T-helper 17 cell (primary cell): ENCODE measurements at regions not wholly inside any gene's neighbourhood (a gene's known extent, or its start where the extent isn't known, plus 50 kb on each side); places are given as distances from the start of the nearest gene placed in this dataset.

ENCODE experiments used
- ATAC-seq: fragments of 150-1000 bp; cut with Tn5 transposase; 2 replicates; pipeline ENCODE4 v1.10.0; 2021; ENCODE audit warnings: mild to moderate bottlenecking, moderate library complexity
- DNase-seq, 3 donors: peaks; one replicate each; pipeline versions ENCODE4 v3.0.0 to v3.0.0-alpha.2; 2020 to 2021
- H3K9me3 ChIP-seq: one replicate; pipeline ENCODE4 v1.7.0; 2013; ENCODE audit warnings: low read length, mild to moderate bottlenecking; ENCODE audit not compliant: control insufficient read depth, poor library complexity, severe bottlenecking
- H3K27ac Mint-ChIP-seq: one replicate; pipeline ENCODE4 v1.8.0; 2022; ENCODE audit warnings: mild to moderate bottlenecking, moderate library complexity, mixed read lengths
- H3K27me3 Mint-ChIP-seq: one replicate; pipeline ENCODE4 v1.8.0; 2022; ENCODE audit warnings: mixed read lengths
- H3K36me3 Mint-ChIP-seq: one replicate; pipeline ENCODE4 v1.8.0; 2022; ENCODE audit warnings: low read depth, mixed read lengths
- H3K4me1 Mint-ChIP-seq: one replicate; pipeline ENCODE4 v1.8.0; 2022; ENCODE audit warnings: mild to moderate bottlenecking, mixed read lengths
- H3K4me3 Mint-ChIP-seq: one replicate; pipeline ENCODE4 v1.8.0; 2022; ENCODE audit warnings: mild to moderate bottlenecking, moderate library complexity, mixed read lengths

DNA sequence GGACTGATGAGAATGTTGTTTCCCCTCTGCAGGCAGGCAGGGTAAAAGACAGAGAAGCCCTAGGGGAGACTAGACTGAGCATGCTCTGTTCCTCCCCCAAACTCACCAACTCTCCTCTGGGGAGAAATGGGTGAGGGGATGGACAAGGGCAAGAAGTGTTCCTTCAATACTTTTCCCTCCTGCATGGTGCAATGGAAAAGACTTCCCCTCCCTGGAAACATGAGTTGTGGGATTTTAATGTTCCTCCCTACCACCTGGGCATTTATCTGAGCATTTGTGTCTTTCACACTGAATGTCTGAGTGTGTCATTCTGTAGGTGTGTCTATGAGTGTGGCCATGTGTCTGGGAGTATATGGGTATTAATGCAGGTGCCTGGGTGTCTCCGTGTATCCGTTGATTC, 275.7 kb downstream of the C1orf94 start:
- H3K9me3 ChIP-seq, result no peaks in the 10 kb centered on the region
- no peak overlapping the region for H3K4me3 Mint-ChIP-seq
- no peak for ATAC-seq
- DNase-seq, result no peak
- H3K27ac Mint-ChIP-seq, result no peak overlapping the region
- no peaks in the 10 kb centered on the region for H3K4me1 Mint-ChIP-seq
- peaks cover 25% of the 10 kb centered on the region for H3K27me3 Mint-ChIP-seq
- no peaks in the 10 kb centered on the region for H3K36me3 Mint-ChIP-seq

DNA sequence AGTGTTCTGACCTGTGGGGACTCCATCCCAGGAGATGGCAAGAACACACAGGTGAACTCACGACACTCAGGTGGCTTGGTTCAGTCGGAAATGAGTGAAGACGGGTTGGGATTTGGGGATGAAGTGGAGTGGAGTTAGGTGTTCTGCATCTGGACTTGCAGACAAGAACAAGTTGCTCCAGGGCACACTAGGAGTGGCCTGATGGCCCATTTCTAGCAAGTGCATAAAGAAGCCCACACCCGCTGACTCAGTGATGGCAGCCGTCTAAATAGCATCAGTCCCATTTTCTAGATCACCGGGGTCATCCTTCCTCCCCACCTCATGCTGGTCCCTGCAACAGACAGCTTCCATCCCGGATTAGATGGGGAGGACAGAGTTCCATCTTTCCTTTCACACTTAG, 278.4 kb downstream of the C1orf94 start:
- DNase-seq (no peak), ATAC-seq (no peak)
- no peaks in the 10 kb centered on the region for H3K4me1 Mint-ChIP-seq
- no peaks in the 10 kb centered on the region for H3K36me3 Mint-ChIP-seq
- no peaks in the 10 kb centered on the region for H3K9me3 ChIP-seq
- H3K27me3 Mint-ChIP-seq, result peaks cover 44% of the 10 kb centered on the region
- no peak overlapping the region for H3K27ac Mint-ChIP-seq
- H3K4me3 Mint-ChIP-seq, result no peak overlapping the region

GRCh38 chr1:34460193-34460592, 283.5 kb downstream of the C1orf94 start:
- peaks cover 57% of the 10 kb centered on the region for H3K27me3 Mint-ChIP-seq
- H3K27ac Mint-ChIP-seq, result no peak overlapping the region
- no peak for DNase-seq
- no peak overlapping the region for H3K4me3 Mint-ChIP-seq
- no peaks in the 10 kb centered on the region for H3K9me3 ChIP-seq
- no peak for ATAC-seq
- H3K4me1 Mint-ChIP-seq, result peaks cover 3% of the 10 kb centered on the region
- no peaks in the 10 kb centered on the region for H3K36me3 Mint-ChIP-seq

DNA sequence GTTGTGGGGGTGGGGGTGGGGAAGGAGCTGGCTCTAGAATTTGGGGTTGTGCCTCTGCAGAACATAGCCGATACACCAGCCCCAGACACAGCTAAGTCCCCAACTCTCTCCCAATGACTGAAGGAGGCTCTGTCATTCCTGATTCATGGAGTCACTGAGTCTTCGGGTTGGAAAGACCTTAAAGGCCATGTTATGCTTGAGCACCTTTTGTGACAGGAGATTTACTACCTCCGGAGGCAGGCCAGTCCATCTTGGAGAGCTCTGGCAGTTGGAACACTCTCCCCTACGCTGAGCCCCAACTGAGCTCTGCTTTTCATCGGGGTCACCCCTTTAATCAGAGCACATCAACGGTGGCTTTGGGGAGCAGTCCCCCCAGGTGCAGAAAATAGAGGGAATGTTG, 284.4 kb upstream of the GJB5 start:
- no peak for ATAC-seq
- Mint-ChIP-seq H3K27me3 (peaks cover 37% of the 10 kb centered on the region), H3K4me3 (no peak overlapping the region), H3K36me3 (no peaks in the 10 kb centered on the region), H3K27ac (no peak overlapping the region), H3K4me1 (peaks cover 2% of the 10 kb centered on the region)
- no peaks in the 10 kb centered on the region for H3K9me3 ChIP-seq
- no peak for DNase-seq

GRCh38 chr1:34474566-34474965, 280.3 kb upstream of the GJB5 start:
- H3K36me3 Mint-ChIP-seq, result no peaks in the 10 kb centered on the region
- no peak overlapping the region for H3K27ac Mint-ChIP-seq
- peaks cover 61% of the 10 kb centered on the region for H3K27me3 Mint-ChIP-seq
- H3K4me3 Mint-ChIP-seq, result no peak overlapping the region
- H3K9me3 ChIP-seq, result no peaks in the 10 kb centered on the region
- DNase-seq (no peak), ATAC-seq (no peak)
- H3K4me1 Mint-ChIP-seq, result peaks cover 2% of the 10 kb centered on the region

DNA sequence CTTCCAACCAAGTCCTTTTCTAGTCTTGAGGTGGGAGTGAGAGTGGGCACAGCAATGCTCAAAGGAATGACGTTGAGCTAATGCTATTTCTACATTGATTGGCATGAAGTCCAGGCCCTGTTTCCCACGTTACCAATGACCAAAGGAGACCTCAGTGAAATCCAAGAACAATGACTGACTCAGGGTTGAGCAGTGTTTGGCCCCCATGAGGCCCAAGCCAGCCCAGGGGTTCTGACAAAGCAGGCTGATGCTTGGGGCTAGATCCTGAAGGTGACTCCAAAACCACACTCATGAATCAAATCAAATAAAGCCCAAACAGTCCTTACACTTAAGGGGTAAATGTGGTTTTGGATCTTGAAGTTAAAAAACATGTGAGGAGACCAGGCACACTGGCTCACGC, 278.5 kb upstream of the GJB5 start:
- DNase-seq (no peak), ATAC-seq (no peak)
- Mint-ChIP-seq H3K27me3 (peaks cover 62% of the 10 kb centered on the region), H3K27ac (no peak overlapping the region), H3K4me3 (no peak overlapping the region), H3K36me3 (no peaks in the 10 kb centered on the region), H3K4me1 (peaks cover 2% of the 10 kb centered on the region)
- H3K9me3 ChIP-seq, result no peaks in the 10 kb centered on the region

DNA sequence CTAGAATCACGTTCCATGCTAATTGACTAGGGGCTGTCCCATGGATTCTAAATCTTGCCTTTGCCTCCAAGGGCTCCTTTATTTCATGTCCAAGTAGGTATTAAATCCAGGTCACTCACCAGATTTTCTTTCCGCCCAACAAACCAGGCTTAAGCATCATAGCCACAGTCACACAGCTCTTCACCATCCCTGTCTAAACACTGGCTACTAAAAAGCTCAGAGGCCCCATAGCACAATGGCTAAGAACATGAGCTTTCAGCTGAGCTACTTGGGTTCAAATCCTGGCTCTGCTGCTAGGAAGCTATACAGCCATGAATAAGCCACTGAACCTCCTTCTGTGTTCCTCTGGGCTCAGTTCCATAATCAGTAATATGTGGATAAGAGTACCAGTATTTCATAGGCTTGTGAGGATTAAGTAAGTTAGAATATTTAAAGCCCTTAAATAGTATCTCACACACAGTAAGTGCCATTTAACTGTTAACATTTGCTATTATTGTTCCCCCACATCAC, 277.2 kb upstream of the GJB5 start:
- no peaks in the 10 kb centered on the region for H3K9me3 ChIP-seq
- DNase-seq (no peak), ATAC-seq (no peak)
- no peaks in the 10 kb centered on the region for H3K36me3 Mint-ChIP-seq
- peaks cover 2% of the 10 kb centered on the region for H3K4me1 Mint-ChIP-seq
- no peak overlapping the region for H3K4me3 Mint-ChIP-seq
- H3K27me3 Mint-ChIP-seq, result peaks cover 53% of the 10 kb centered on the region
- no peak overlapping the region for H3K27ac Mint-ChIP-seq

DNA sequence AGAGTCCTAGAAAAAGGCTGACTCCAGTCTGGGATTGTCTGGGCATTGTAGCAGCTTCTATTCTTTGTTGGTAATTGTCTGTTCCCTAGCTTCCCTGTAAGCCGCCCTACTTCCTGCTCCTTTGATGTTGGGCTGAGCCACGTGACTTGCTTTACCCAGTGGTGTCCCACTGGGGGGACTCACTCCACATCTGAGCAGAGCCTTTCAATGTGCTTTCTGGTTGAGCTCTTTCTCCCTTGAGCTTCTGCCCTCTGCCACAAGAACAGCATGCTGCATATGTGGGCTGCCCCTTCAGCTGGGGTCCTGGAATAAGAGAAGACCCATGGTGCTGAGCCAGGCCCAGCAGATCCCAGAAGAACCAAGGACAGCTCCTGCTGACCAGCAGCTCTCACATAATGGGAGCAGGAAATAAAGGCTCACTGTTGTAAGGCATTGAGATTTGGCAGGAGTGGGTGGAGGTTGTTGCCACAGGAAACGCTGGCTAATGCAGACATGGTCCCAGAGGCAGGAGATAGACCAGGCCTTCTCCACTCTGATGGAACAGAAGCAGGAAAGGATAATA, 276.3 kb upstream of the GJB5 start:
- peaks cover 2% of the 10 kb centered on the region for H3K4me1 Mint-ChIP-seq
- H3K4me3 Mint-ChIP-seq, result no peak overlapping the region
- H3K27me3 Mint-ChIP-seq, result peaks cover 47% of the 10 kb centered on the region
- H3K27ac Mint-ChIP-seq, result no peak overlapping the region
- H3K36me3 Mint-ChIP-seq, result no peaks in the 10 kb centered on the region
- DNase-seq (no peak), ATAC-seq (no peak)
- H3K9me3 ChIP-seq, result no peaks in the 10 kb centered on the region

GRCh38 chr1:34479731-34480130, 275.1 kb upstream of the GJB5 start:
- no peak for DNase-seq
- Mint-ChIP-seq H3K4me3 (no peak overlapping the region), H3K4me1 (no peaks in the 10 kb centered on the region), H3K27ac (no peak overlapping the region), H3K36me3 (no peaks in the 10 kb centered on the region), H3K27me3 (peaks cover 46% of the 10 kb centered on the region)
- no peaks in the 10 kb centered on the region for H3K9me3 ChIP-seq
- no peak for ATAC-seq

GRCh38 chr1:34488080-34488708, 266.7 kb upstream of the GJB5 start:
- Mint-ChIP-seq H3K4me1 (no peaks in the 10 kb centered on the region), H3K4me3 (no peak overlapping the region), H3K27me3 (peaks cover 5% of the 10 kb centered on the region), H3K27ac (no peak overlapping the region), H3K36me3 (peaks cover 2% of the 10 kb centered on the region)
- ATAC-seq (no peak), DNase-seq (no peak)
- peaks cover 2% of the 10 kb centered on the region for H3K9me3 ChIP-seq

DNA sequence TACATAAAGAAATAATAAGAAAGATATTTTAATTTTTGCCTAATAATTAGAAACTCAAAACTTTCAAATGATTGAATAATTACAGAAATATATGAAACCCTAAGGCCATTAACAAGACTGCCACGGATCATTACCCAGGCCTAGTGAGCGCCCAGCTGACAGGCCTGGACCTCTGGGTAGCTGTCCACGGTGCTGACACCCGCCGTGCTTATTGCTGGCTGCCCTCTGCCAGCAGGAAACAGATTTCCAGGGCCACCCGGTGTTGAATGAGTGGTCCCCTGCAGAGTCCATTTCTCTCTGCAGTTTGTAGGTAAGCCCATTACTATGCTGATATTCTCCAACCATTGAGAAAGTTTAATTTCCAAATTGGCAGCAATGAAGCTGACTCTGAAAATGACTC, 254.4 kb upstream of the GJB5 start:
- H3K27me3 Mint-ChIP-seq, result peaks cover 23% of the 10 kb centered on the region
- no peaks in the 10 kb centered on the region for H3K9me3 ChIP-seq
- no peaks in the 10 kb centered on the region for H3K4me1 Mint-ChIP-seq
- DNase-seq (no peak), ATAC-seq (no peak)
- H3K27ac Mint-ChIP-seq, result no peak overlapping the region
- H3K4me3 Mint-ChIP-seq, result no peak overlapping the region
- no peaks in the 10 kb centered on the region for H3K36me3 Mint-ChIP-seq

DNA sequence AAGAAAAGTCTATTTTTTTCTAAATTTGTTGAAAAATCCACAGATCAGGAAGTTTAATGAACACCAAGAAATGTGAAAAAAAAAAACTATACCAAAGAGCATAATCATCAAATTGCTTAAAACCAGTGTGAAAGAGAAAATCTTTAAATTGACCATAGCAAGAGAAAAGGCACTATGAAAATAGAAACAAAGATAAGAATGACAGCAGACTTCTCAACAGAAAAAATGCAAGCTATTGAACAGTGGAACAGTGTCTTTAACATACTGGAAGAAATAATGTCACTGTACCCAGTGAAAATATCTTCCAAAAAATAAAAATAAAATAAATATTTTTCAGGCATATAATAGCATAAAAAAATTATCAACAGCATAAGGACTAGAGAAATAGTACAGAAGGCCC, 243.0 kb upstream of the GJB5 start:
- Mint-ChIP-seq H3K4me1 (no peaks in the 10 kb centered on the region), H3K27ac (no peak overlapping the region), H3K36me3 (no peaks in the 10 kb centered on the region), H3K4me3 (no peak overlapping the region), H3K27me3 (no peaks in the 10 kb centered on the region)
- DNase-seq, result no peak
- ATAC-seq, result no peak
- H3K9me3 ChIP-seq, result no peaks in the 10 kb centered on the region

DNA sequence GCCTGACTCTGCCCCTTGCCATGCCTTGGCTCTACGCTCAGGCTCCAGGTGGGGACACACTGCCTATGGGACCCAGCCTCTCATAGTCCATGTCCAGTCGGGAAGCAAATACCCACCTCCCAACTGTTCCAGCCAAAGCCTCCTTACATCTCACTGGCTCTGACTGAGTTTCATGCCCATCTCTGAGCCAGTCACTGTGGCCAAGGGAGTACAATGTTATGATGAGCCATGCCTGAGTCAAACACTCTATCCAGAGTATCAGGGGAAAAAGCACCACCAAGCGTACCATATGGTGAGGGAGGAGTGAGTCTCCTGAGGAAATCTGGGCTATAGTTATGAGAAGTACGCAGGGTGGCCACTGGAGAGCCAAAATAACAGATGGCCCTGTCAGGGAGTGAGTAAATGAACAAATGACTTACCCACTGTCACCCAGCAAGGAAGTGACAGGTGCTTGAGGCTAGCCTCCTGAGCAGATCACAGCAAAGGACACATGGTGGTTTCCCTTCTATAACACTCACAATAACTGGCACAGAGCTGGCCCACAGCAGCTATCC, 236.6 kb upstream of the GJB5 start:
- no peaks in the 10 kb centered on the region for H3K9me3 ChIP-seq
- Mint-ChIP-seq H3K4me1 (no peaks in the 10 kb centered on the region), H3K27me3 (peaks cover 14% of the 10 kb centered on the region), H3K36me3 (no peaks in the 10 kb centered on the region), H3K4me3 (no peak overlapping the region), H3K27ac (no peak overlapping the region)
- no peak for DNase-seq
- ATAC-seq, result no peak

DNA sequence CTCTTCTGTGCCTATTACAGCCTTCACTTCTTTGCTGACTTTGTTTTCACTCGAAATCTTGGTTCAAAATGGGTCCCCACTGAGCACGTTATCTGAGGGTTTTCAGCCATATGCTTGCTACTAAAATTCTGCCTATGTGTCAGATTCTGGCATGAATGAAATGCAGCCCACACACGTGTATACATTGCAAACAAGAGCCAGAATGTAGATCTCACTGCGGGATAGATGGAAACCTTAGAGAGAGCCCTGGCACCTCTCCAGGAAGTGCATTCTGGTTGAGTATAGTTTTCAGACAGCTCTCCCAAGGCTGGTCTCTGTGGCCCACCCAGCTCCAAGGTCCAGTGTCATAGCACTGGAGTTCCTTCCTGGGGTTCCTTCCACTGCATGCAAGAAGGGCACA, 234.7 kb upstream of the GJB5 start:
- DNase-seq, result no peak
- Mint-ChIP-seq H3K4me3 (no peak overlapping the region), H3K4me1 (no peaks in the 10 kb centered on the region), H3K27ac (no peak overlapping the region), H3K36me3 (no peaks in the 10 kb centered on the region), H3K27me3 (peaks cover 14% of the 10 kb centered on the region)
- ATAC-seq, result no peak
- H3K9me3 ChIP-seq, result no peaks in the 10 kb centered on the region
